Activated effector memory CD4-positive, alpha-beta T cell treated with Interleukin-2 at 50 U/mL for 16 hours (primary cell): ENCODE measurements at regions not wholly inside any gene's neighbourhood (a gene's known extent, or its start where the extent isn't known, plus 50 kb on each side); places are given as distances from the start of the nearest gene placed in this dataset.
"Not testable (repeated sequence)": the region's sequence is repeated elsewhere in the genome, so short reads cannot be mapped to it uniquely, and the experiment has no call there.

Source experiments
- DNase-seq: peaks from one replicate; pipeline ENCODE4 v3.0.0-alpha.2; 2020

DNA sequence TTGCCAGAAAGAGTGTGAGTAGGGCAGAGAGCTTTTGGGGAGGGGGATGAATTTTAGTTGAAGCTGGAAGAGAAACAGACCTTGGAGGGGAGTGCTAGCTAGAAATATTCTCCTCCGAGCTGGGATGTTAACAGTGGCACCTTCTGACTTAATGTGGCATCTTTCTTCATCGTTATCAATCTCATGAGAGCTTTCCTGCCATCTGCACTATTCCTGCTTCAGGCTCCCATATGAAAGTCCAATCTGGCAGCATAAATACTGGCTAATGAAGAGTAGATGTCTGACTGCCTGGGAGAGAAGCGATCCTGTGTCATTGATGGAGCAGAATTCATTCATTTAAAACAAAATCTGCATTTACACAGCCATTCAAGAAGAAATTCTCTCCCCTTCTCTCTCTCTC is 284.5 kb downstream of the TMEM38B start:
- no peak for DNase-seq

GRCh38 chr9:105979290-105979689 is 284.9 kb downstream of the TMEM38B start:
- DNase-seq: no peak

- no peak for DNase-seq
Observed at GRCh38 chr9:105984714-105985113, 290.4 kb downstream of the TMEM38B start.

GRCh38 chr9:105993116-105993854 is 298.9 kb downstream of the TMEM38B start:
- no peak for DNase-seq

GRCh38 chr9:105993921-105994715 is 299.8 kb downstream of the TMEM38B start:
- no peak for DNase-seq

DNA sequence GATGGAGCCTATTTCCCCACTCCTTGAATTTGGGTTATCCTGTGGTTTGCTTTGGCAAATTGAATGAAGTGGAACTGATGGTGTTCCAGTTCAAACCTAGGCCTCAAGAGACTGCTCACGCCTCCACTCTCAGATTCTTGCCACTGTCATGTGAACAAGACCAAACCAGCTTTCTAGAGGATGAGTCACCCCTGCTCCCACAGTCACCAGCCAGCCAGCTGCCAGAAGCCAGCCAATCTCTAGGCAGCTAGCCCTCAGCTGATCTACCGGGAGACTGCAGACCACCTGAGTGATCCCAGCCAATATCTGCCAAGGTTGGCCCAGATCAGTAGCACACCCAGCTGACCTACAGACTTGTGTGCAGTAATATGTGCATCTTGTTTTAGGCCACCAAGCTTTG is 300.6 kb downstream of the TMEM38B start:
- no peak for DNase-seq

DNA sequence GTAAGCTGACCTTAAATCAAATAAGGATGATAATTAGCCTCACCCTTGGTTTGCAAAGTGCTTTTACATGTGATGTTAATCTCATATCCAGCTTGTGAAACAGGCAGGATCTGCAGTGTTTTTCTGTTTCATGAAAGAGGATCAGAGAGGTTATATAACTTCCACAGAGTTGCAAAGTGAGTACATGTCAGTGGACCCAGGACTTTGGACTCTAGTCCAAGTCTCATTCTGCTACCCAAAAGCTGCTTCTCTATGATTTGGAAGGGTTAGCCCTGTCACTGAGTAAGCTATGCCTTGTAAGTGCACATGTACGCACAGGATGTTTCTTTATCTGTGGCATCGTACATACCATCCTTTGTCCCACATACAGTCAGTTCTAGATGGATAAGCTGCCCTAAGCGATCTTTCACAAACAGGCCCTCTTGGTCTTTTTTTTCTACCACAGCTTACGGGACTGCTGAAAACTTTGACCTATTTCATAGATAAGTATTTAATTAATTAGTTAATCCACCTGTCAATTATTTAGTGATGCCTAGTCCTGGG is 322.9 kb downstream of the TMEM38B start:
- no peak for DNase-seq

DNA sequence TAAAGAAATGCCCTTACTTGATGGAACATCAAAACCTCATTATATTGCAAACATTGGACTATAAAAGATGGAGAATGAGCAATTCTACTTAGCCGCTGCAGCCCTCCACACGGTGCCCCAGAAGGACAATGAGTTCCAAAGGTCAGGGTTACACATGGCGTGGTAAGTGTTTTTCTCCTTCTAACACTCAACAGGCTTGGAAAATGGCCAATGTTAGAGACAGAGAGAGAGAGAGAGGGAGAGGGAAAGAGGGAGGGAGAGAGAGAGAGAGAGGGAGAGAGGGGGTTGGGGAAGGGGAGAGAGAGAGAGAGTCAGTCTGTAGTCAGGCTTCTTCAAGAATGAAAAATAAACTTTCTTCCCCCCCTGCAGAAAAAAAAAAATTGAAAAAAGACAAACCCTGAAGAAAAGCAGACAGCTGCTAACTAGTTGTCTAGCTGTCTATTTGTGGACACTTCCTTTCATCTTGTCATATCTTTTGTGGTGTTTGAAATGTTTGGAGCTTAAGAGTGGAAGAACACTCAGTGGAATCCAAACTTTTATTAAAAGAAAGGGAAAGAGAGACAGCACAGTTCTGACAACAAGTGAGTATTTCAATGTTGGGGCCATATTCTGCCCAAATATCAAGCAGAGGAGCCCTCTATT is 324.8 kb downstream of the TMEM38B start:
- DNase-seq: no peak

GRCh38 chr9:106019702-106020101 is 325.4 kb downstream of the TMEM38B start:
- DNase-seq: no peak

- DNase-seq: no peak
Observed at GRCh38 chr9:106020186-106020585, 325.8 kb downstream of the TMEM38B start.

DNA sequence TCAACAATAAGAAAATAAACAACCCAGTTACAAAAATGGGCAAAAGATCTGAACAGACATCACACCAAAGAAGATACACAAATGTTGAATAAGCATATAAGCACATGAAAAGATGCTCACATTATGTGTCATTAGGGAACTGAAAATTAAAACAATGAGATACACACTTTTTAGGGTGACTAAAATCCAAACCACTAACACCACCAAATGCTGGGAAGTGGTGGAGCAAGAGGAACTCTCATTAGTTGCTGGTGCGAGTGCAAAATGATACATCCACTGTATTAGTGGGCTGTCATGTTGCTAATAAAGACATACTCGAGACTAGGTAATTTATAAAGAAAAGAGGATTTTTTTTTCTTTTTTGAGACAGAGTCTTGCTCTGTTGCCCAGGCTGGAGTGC is 329.1 kb downstream of the TMEM38B start:
- no peak for DNase-seq

DNA sequence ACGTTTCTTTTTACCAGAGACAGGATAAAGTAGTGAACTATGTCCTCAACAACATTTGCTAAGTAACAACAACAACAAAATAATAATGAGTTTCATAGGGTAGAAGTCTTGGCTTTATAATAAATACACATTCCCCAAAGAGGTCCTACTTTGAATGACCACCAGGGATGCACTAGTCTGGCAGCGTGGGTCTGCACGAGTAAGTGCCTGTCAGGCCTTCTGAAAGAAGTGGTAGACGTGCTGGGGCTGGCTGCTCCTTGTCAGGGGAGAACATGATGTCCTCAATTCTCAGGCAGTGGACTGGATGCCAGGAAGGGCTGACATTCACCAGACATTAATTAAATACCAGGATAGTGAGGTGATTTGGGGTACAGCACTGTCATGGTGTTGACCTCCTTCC is 331.1 kb downstream of the TMEM38B start:
- DNase-seq: no peak

DNA sequence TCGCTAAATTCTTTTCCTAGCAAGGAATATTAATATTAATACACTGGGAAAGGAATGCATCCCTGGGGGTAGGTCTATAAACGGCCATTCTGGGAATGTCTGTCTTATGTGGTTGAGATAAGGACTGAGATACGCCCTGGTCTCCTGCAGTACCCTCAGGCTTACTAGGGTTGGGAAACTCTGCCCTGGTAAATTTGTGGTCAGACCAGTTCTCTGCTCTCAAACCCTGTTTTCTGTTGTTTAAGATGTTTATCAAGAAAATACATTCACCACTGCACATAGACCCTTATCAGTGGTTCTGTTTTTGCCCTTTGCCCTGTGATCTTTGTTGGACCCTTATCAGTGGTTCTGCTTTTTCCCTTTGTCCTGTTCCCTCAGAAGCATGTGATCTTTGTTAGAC is 335.8 kb downstream of the TMEM38B start:
- DNase-seq: not testable (repeated sequence)

DNA sequence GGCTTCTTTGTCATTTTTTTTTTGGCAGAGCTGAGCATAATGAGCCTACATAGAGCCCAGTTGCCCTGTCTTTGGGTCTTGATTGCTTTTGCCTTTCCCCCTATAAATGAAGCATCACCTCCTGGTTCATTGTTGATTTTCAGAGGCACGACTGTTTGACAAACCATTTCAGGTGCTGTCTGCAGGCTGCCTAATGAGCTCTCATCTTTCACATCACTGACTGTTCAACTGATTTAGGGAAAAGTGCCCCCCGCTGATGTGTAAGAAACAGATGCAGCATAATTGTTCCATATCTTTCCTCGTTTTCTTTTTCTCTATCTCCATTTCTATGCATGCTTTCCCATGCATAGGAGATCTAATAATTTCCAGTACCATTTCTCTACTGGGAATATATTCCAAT is 338.6 kb downstream of the TMEM38B start:
- no peak for DNase-seq

DNA sequence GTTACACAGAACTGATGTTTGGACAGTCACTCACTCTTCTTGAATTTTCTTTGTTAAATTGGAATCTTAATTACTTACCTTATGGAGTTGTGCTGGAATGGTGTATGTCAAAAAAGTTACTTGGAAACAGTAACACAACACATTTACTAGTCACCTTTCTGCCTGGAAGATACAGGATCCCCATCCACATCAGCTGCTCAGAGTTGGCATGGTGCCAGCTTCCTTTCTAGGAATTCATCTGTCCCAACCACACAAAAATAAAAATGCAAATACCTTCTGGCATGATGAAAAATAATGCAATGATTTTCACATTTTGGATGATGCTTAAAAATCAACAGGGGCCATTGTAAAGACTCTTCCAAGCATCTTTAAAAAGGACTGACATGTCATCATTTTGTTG is 341.5 kb downstream of the TMEM38B start:
- no peak for DNase-seq

GRCh38 chr9:106038266-106039001 is 344.1 kb downstream of the TMEM38B start:
- DNase-seq: no peak

DNA sequence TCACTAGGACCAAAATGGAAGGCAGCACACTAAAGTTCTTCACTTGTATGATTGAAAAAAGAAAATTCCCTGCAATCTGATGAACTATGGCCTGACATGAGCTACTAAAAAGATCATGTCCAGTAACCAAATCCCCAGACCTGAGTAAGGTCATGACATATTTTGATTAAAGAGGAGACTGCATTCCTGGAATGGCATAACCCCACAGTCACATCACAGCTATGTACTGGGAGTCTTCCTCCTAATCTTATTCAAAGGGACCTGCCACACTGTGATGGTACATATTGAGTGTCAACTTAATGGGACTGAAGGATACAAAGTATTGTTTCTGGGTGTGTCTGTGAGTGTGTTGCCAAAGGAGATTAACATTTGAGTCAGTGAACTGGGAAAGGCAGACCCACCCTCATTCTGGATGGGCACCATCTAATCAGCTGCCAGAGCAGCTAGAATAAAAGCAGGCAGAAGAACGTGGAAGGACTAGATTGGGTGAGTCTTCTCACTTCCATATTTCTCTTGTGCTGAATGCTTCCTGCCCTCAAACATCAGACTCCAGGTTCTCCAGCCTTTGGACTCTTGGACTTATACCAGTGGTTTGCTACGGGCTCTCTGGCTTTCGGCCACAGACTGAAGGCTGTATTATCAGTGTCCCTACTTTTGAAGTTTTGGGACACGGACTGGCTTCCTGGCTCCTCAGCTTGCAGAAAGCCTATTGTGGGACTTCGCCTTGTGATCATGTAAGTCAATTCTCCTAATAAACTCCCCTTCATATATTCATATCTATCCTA is 345.0 kb downstream of the TMEM38B start:
- DNase-seq: no peak

- not testable (repeated sequence) for DNase-seq
Observed at GRCh38 chr9:106041920-106042319, 347.6 kb downstream of the TMEM38B start.

DNA sequence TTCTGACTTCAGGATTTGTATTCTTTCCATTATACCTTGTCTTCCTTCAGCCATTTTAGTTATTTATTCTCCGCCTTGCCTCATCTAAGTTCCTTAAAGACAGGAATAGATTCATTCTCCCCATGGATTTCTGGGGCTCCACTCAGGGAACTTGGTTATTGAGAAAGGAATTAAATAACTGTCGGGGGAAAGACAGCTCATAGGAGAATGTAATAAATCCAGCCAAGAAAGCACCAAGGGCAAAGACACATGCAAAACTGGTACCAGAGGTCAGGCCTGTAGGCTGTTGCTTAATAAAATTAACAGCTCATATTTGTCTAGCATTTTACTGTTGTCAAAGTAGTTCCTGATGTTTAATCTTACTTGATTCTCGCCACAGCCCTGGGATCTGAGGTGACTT is 357.2 kb downstream of the TMEM38B start:
- no peak for DNase-seq

- DNase-seq: no peak
Observed at GRCh38 chr9:106052166-106052565, 357.8 kb downstream of the TMEM38B start.

DNA sequence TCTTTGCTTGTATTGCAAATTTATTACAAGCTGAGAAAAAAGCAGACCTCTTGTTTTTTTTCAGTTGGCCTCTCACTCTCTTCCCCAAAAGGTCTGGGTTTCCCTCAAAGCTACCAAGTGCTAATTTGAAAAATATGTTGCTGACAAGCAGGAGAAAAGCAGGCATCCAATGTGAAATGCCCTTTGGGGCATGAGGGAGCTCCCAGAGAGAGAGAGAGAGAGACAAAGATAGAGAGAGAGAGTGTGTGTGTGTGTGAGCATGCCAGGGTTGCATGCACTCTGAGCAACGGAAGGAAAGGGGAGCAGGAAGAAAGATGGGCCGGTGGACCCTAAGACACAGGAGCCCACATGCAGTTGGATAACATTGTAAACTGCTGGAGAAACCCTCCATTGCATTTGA is 358.4 kb downstream of the TMEM38B start:
- no peak for DNase-seq

GRCh38 chr9:106056328-106056727 is 362.0 kb downstream of the TMEM38B start:
- no peak for DNase-seq
